Transverse colon (tissue), 4 donors: ENCODE measurements at regions not wholly inside any gene's neighbourhood (a gene's known extent, or its start where the extent isn't known, plus 50 kb on each side); places are given as distances from the start of the nearest gene placed in this dataset.

ENCODE experiments used
- DNase-seq: peaks from one replicate; pipeline ENCODE4 v3.0.0-alpha.2; 2019
- H3K27ac ChIP-seq, 4 donors: fragments of 200-600 bp; sonication (generic); 2 replicates each; pipeline ENCODE4 v1.5.1; 2016 to 2018; ENCODE audit warnings: inconsistent platforms in 4 of 4
- H3K27me3 ChIP-seq: fragments of 200-600 bp; sonication (generic); 2 replicates; pipeline ENCODE4 v1.5.1; 2017; ENCODE audit warnings: inconsistent platforms
- H3K36me3 ChIP-seq, 4 donors: fragments of 200-600 bp; sonication (generic); 2 replicates each; pipeline ENCODE4 v1.5.1; 2017 to 2019; ENCODE audit warnings: inconsistent platforms in 4 of 4
- H3K4me1 ChIP-seq, 4 donors: fragments of 200-600 bp; sonication (generic); 2 replicates each; pipeline ENCODE4 v1.5.1; 2017 to 2020; ENCODE audit warnings: inconsistent platforms in 4 of 4
- H3K4me3 ChIP-seq, 4 donors: fragments of 200-600 bp; sonication (generic); 1 replicate in 1 of 4; 2 replicates in 3 of 4; pipeline versions ENCODE4 v1.5.1 to v1.6.1; 2017 to 2019; ENCODE audit warnings: inconsistent platforms in 4 of 4
- H3K9me3 ChIP-seq, 2 donors: fragments of 200-600 bp; sonication (generic); 2 replicates each; pipeline ENCODE4 v1.5.1; 2017 to 2019; ENCODE audit warnings: inconsistent platforms in 2 of 2
- EP300 ChIP-seq: sonication (generic); formaldehyde crosslinking; IDR thresholded peaks from one replicate; pipeline ENCODE4 v1.6.1; 2017; ENCODE audit warnings: antibody characterized with exemption, low read depth
- POLR2A ChIP-seq: fragments of 450-650 bp; IDR thresholded peaks from one replicate; pipeline ENCODE4 v1.6.1; 2016; ENCODE audit warnings: antibody characterized with exemption, mild to moderate bottlenecking, moderate library complexity
- POLR2AphosphoS5 ChIP-seq, 3 donors: sonication (generic); formaldehyde crosslinking; IDR thresholded peaks; one replicate each; pipeline ENCODE4 v1.6.1; 2016; ENCODE audit warnings: antibody characterized with exemption in 3 of 3
- WGBS, 2 donors: methylation state at CpG; one replicate each; pipeline ENCODE4 v1.1.5; 2018; ENCODE audit warnings: low coverage in 1 of 2; 5-methylcytosine and 5-hydroxymethylcytosine counted together
- in situ Hi-C, 4 donors: fragments of 200-750 bp; cut with MboI; loops; one replicate each; pipeline versions ENCODE4 v1.15.0 to v1.15.1; 2017; ENCODE audit warnings: low sequenced_read_pairs in 3 of 4, low pct_ligation_motif_present in 1 of 4, low pct_unique_long_range_greater_than_20kb in 1 of 4
- intact Hi-C: fragments of 100-400 bp; cut with DNase I; formaldehyde crosslinking; loops from one replicate; pipeline ENCODE4 v1.15.1; 2023; ENCODE audit warnings: low total_unique reads
- TF ChIP-seq, protein P1 (sequence below), 5 experiments: fragments of 200-600 bp in 3 of 5; fragments of 450-650 bp in 2 of 5; sonication (generic) in 3 of 5; IDR thresholded peaks; 1 replicate in 2 of 5; 2 replicates in 3 of 5; pipeline ENCODE4 v1.5.1; 2016 to 2017; ENCODE audit warnings: antibody characterized with exemption in 5 of 5, inconsistent platforms in 3 of 5, mild to moderate bottlenecking in 2 of 5, moderate library complexity in 1 of 5

DNA sequence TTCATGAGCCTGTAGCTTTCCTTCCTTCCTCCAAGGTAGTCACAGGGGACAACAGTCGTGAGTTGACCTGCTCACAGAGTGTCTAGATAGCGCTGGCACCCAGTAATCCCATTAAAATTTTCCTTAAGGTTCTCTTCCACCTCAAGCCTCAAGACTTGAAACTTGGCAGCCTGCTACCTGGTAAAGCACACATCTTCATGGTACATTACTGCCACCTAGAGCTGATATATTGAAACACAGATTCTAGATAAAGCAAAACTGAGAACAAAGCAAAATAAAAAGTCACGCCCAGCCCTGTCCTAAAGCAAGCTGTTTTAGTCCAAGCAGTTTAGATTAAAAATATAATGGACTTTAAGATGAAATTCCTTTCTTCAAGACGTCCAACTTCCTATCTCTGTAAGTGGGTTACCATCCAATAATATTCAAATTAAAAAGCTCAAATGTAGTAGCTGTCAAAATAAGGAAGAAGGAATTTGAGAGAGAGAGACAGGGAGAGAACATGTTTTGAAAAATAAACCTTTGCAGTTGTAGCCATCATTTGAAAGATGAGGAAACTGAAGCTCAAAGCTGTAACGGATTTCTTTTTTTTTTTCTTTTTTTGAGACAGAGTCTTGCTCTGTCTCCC, 50.7 kb upstream of the CD83 start:
- TF ChIP-seq, protein P1, sequence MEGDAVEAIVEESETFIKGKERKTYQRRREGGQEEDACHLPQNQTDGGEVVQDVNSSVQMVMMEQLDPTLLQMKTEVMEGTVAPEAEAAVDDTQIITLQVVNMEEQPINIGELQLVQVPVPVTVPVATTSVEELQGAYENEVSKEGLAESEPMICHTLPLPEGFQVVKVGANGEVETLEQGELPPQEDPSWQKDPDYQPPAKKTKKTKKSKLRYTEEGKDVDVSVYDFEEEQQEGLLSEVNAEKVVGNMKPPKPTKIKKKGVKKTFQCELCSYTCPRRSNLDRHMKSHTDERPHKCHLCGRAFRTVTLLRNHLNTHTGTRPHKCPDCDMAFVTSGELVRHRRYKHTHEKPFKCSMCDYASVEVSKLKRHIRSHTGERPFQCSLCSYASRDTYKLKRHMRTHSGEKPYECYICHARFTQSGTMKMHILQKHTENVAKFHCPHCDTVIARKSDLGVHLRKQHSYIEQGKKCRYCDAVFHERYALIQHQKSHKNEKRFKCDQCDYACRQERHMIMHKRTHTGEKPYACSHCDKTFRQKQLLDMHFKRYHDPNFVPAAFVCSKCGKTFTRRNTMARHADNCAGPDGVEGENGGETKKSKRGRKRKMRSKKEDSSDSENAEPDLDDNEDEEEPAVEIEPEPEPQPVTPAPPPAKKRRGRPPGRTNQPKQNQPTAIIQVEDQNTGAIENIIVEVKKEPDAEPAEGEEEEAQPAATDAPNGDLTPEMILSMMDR (IDR thresholded peaks at IDR 0.05) = peak; percentile 55 to 64 (median 64)
- no peak for TF ChIP-seq POLR2A
- intact Hi-C loops = no loop called here
- WGBS, 2 donors = 2 to 7% methylated on average over 5 of the region's 5 CpGs
- H3K36me3 ChIP-seq = no peaks in the 10 kb centered on the region
- in situ Hi-C loops = loop anchor here (10.0 to 25.0 kb wide), 4 partner anchors 162 to 730 kb away; partner anchors contain the start of gene TBC1D7 (in 1 of the 4)
- no peak for DNase-seq
- H3K4me1 ChIP-seq = peaks cover 0 to 2% (median 0%) of the 10 kb centered on the region in 4 donors
- no peak overlapping the region for H3K4me3 ChIP-seq
- H3K9me3 ChIP-seq = no peaks in the 10 kb centered on the region
- H3K27ac ChIP-seq = no peak overlapping the region
- H3K27me3 ChIP-seq = peaks cover 15% of the 10 kb centered on the region

DNA sequence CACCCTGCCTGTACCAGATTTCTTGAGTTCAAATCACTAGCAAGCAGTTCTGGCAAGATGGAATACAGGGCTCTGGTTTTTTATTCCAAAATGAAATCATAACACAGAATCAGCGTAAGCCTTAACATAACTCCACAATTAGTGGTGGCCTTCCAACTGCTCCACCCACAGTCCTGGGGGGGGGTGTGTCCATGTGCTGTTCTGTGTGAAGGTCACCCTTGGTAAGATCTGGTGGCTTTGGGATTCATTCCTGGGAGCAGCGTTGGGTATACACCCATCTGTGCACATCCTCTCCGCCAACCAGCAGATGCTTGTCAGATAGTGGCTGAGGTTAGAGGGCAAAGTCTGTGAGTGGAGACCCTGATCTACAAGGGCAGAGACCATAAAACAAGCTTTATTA, 49.9 kb upstream of the CD83 start:
- DNase-seq = no peak
- Histone ChIP-seq H3K27me3 (peaks cover 7% of the 10 kb centered on the region), H3K4me3 (no peak overlapping the region), H3K27ac (no peak overlapping the region), H3K36me3 (no peaks in the 10 kb centered on the region), H3K9me3 (no peaks in the 10 kb centered on the region), H3K4me1 (peaks cover 0 to 2% (median 0%) of the 10 kb centered on the region in 4 donors)
- intact Hi-C loops = no loop called here
- in situ Hi-C loops = loop anchor here (10.0 to 25.0 kb wide), 4 partner anchors 163 to 730 kb away; partner anchors contain the start of gene TBC1D7 (in 1 of the 4)
- no peak for TF ChIP-seq POLR2A
- no peak for TF ChIP-seq POLR2AphosphoS5 (IDR thresholded peaks at IDR 0.05)
- TF ChIP-seq EP300 = no peak
- WGBS, 2 donors = 79% methylated on average over 3 of the region's 3 CpGs; no CpG with 5 or more reads in 1 of the 2 donors
